ENCODE measurements at regions not wholly inside any gene's neighbourhood (a gene's known extent, or its start where the extent isn't known, plus 50 kb on each side); places are given as distances from the start of the nearest gene placed in this dataset.
"Not testable (repeated sequence)": the region's sequence is repeated elsewhere in the genome, so short reads cannot be mapped to it uniquely, and the experiment has no call there.

DNA sequence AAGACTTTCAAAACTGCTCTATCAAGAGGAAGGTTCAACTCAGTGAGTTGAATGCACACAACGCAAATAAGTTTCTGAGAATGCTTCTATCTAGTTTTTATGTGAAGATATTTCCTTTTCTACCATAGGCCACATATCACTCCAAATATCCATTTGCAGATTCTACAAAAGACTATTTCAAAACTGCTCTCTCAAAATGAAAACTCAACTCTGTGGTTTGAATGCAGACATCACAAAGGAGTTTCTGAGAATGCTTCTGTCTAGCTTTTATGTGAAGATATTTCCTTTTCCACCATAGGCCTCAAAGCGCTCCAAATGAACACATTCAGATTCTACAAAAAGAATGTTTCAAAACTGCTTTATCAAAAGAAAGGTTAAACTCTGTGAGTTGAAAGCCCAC lies 1093.1 kb upstream of the DEFB115 start:
- TF ChIP-seq, protein P1, sequence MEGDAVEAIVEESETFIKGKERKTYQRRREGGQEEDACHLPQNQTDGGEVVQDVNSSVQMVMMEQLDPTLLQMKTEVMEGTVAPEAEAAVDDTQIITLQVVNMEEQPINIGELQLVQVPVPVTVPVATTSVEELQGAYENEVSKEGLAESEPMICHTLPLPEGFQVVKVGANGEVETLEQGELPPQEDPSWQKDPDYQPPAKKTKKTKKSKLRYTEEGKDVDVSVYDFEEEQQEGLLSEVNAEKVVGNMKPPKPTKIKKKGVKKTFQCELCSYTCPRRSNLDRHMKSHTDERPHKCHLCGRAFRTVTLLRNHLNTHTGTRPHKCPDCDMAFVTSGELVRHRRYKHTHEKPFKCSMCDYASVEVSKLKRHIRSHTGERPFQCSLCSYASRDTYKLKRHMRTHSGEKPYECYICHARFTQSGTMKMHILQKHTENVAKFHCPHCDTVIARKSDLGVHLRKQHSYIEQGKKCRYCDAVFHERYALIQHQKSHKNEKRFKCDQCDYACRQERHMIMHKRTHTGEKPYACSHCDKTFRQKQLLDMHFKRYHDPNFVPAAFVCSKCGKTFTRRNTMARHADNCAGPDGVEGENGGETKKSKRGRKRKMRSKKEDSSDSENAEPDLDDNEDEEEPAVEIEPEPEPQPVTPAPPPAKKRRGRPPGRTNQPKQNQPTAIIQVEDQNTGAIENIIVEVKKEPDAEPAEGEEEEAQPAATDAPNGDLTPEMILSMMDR (IDR thresholded peaks at IDR 0.05; ENCODE audit: extremely low read depth in 1 of 2, insufficient read depth in 1 of 2, low read depth in 1 of 2, low read length in 2 of 2) = not testable (repeated sequence)
- TF ChIP-seq POLR2A (IDR thresholded peaks at IDR 0.05; ENCODE audit: low read depth, low read length); GATA2 (IDR thresholded peaks at IDR 0.05; ENCODE audit: insufficient read depth, insufficient read length, low read depth, low read length): not testable (repeated sequence)
